GM19238 (cell line): ENCODE measurements at regions not wholly inside any gene's neighbourhood (a gene's known extent, or its start where the extent isn't known, plus 50 kb on each side); places are given as distances from the start of the nearest gene placed in this dataset.
"Not testable (repeated sequence)": the region's sequence is repeated elsewhere in the genome, so short reads cannot be mapped to it uniquely, and the experiment has no call there.

Experiments used
- DNase-seq: peaks from one replicate; pipeline ENCODE4 v3.0.0; 2011; ENCODE audit warnings: low spot score; ENCODE audit not compliant: insufficient read length

DNA sequence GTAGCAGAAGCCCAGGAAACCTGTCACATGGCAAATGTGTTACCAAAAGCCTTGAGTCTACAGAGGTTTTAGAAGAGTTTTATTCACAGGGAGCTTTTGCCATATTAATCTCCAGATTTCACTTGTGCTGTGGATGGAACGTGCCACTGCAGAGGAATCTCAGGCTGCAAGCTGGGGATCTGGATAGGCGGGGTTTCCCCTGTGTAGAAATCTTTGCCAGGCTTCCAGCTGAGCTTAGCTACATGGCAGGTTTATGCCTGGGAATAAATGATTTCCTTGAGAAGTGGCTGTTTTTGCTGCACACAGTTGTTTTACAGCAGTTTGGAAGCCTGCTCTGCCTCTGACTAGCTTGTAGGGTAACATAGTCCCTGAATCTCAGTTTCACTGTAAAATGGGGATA, 224.6 kb upstream of the PLPPR1 start:
- DNase-seq, result no peak

- no peak for DNase-seq
These were observed 216.9 kb upstream of the PLPPR1 start for GRCh38 chr9:100811643-100812042.

GRCh38 chr9:100813871-100814270, 214.7 kb upstream of the PLPPR1 start:
- no peak for DNase-seq

GRCh38 chr9:100819980-100820379, 208.5 kb upstream of the PLPPR1 start:
- no peak for DNase-seq

GRCh38 chr9:100833035-100833434, 195.5 kb upstream of the PLPPR1 start:
- not testable (repeated sequence) for DNase-seq

- no peak for DNase-seq
These were observed 189.7 kb upstream of the PLPPR1 start for GRCh38 chr9:100838857-100839256.

DNA sequence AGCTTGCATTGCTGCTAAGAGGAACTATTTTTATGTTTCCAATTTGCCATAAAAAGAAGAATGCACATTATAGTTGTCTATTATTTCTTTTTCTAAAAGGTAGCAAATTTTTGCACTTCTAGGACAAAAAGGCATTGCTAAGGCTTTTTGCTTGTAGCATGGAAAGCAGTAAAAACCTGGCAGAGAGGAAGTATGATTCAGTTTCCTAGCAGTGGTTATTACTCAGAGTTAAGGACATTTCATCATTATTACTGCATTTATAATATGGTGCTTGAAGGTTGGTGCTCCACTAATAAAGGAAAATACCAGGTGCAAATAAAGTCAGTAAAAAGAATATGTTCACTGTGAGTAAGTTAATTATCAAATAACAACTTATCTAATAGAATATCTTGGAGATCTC, 179.8 kb upstream of the PLPPR1 start:
- no peak for DNase-seq

- no peak for DNase-seq
These were observed 176.4 kb upstream of the PLPPR1 start for GRCh38 chr9:100852088-100852487.

GRCh38 chr9:100856238-100856637, 172.3 kb upstream of the PLPPR1 start:
- no peak for DNase-seq

GRCh38 chr9:100865111-100865510, 163.4 kb upstream of the PLPPR1 start:
- no peak for DNase-seq

- no peak for DNase-seq
These were observed 162.9 kb upstream of the PLPPR1 start for GRCh38 chr9:100865648-100866047.

DNA sequence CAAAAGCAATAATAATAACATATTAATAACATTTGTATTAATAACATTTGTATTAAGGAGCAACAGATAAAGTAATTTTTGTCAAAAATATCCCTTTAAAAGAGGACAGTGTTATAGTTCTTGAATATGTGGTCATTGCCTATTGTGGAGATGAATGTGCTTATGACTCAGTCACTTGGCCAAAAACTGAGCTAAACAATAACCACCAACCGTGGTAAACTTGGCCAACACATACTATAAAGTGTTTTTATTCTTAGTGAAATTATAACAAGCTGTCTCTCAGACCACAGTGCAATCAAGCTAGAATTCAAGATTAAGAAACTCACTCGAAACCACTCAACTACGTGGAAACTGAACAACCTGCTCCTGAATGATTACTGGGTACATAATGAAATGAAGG, 159.2 kb upstream of the PLPPR1 start:
- DNase-seq, result no peak

DNA sequence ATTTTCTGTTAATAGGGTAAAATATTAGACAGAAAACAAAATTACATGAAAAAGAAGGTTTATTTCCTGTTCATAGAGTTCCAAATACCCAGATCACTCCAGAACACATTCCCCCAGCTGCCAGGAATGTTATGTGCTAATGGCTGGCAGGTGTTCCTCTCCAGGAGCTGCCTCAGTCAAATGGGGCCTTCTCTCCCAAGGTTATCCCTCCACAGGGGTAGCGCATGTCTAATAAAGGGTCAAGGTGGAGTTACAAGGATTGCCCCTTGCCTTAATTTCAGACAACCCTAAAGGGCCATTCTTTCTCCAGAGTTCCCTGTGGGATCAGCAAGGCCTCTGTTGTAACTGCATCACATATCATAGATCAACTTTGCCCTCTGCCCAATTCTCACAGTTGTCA, 148.6 kb upstream of the PLPPR1 start:
- no peak for DNase-seq

DNA sequence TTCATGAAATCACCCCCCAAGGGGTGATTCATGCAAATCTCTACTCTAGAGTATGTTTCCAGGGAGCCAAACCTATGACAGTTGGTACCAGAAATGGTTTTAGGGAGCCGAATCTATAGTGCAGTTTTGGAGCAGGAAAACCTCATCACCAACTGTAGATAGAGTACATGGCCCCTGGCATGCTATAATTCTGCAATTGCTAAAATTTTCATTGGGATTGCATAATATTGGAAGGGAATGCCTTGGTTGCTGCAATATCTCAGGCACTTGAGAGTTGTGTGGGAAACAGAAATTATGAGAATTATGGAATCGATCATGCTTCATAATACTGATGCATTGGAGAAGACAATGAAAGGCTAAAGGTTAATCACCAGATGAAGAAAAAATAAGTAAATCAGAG, 148.2 kb upstream of the PLPPR1 start:
- DNase-seq, result no peak

- no peak for DNase-seq
These were observed 144.0 kb upstream of the PLPPR1 start for GRCh38 chr9:100884518-100884917.

DNA sequence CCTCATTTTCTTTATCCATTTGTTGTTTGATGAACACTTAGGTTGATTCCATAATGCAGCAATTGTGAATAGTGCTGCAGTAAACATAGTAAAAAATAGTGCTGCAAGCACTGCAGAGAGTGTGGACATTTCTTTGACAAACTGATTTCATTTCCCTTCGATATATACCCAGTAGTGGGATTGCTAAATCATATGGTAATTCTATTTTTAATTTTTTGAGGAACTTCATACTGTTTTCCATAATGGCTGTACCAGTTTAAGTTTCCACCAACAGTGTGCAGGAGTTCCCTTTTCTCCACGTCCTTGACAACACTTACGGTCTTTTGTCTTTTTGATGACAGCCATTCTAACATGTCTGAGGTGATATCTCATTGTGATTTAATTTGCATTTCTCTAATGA, 138.2 kb upstream of the PLPPR1 start:
- no peak for DNase-seq

DNA sequence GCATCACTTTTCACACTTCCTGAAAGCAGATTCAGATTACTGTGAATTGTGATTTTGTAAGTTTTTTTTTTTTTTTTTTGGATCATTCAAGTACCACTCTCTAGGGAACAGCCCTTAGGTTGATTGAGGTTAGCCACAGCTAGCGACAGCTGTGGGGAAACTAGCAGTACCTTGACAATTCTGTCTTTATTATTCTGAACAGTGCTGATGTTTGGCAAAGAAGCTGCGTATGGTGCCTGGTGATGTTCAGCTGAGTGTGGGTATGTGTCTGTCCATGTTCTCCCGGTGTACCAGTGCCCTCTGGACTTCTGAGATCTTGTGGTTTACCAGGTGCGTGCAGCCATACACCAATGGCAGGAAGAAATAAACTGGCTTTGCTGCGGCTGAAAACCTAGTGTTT, 117.3 kb upstream of the PLPPR1 start:
- no peak for DNase-seq

GRCh38 chr9:100913257-100913656, 115.3 kb upstream of the PLPPR1 start:
- DNase-seq, result no peak

DNA sequence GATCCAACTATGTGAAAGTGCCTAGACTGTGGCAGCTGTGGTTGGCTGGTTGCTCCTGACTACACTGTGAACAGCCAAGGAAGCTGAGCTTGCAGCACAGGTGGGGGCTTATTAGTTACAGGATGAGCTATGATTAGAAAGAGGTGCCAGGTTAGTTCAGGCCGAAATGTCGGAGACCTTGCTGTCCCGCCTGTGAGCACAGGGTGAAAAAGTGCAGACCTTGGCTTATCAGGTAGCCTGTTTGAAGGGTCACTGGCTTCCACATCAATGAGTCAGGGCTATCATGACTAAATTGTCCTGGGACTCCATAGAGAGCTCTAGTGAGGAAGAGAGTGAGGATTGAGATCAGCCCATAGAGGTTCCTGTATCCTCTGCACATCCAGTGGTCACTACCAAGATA, 114.3 kb upstream of the PLPPR1 start:
- DNase-seq, result no peak

DNA sequence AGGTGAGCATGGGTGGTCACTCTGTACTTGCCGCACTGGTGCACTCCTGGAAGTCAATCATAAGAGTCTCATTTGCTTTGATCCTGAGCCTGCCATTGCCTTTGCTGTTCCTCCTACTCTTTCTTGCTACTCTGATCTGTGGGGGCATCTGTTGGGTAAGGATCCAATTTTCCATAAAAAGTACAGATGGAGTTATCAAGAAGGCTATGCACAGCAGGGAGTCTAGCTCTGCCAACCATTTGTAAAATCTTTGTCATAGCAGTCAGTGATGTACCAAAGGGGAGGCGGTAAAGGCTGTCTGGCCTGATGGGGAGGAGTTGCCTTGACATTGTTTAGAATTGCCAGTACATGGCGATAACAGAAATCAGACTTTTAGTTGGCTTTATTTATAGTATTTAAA, 109.0 kb upstream of the PLPPR1 start:
- DNase-seq, result no peak

DNA sequence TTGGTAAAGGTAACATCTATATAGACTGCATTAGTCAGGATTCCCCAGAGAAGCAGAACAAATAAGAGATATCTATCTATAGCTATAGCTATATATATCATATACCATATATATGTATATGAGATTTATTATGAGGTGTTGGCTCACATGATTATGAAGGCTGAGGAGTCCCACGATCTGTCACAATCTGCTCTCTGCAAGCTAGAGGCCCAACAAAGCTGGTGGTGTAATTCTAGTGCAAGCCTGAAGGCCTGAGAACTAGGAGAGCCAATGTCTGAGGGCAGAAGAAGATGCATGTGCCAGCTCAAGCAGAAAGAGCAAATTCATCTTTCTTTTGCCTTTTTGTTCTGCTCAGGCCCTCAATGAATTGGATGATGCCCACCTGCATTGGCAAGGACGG, 102.2 kb upstream of the PLPPR1 start:
- DNase-seq, result no peak

GRCh38 chr9:100927763-100928162, 100.8 kb upstream of the PLPPR1 start:
- no peak for DNase-seq

GRCh38 chr9:100933656-100934055, 94.9 kb upstream of the PLPPR1 start:
- DNase-seq, result no peak

DNA sequence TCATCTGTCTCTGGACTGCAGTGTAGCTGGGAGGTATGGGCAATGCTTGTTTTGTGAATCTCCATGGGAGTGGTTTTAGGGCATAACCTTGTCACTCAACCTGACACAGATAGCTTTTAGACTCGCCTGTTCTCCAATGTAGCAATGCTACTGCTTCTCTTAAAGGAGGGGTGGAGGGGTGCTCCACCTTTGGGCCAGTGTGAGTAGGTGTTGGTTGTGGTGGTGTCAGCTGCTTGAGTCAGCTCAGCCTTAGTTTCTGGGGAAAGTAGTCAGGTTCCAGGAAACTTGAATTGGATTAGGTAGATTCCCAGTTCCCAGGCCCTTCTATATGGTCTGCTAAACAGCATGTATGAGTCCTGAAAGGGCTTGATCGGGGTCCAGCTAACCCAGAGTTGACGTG, 91.1 kb upstream of the PLPPR1 start:
- no peak for DNase-seq

DNA sequence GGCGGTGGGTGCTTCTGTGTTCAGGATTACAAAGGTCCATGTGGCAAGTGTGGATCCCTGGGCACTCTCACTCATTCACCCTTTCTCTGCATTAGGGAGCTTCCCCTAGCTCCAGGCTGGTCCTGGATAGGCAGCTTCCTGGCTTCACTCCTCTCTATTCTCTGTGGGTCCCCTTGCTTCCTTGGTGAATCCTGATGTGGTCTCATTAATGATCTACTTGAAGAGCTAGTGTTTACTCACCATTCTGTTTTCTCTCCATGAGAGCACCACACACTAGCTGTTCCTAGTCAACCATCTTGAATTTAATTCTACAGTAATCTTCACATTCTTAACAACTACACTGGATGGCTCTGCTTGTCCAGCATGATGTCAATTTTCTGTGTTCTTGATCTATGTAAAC, 90.0 kb upstream of the PLPPR1 start:
- no peak for DNase-seq
